CD4-positive, alpha-beta T cell (primary cell): ENCODE measurements at regions not wholly inside any gene's neighbourhood (a gene's known extent, or its start where the extent isn't known, plus 50 kb on each side); places are given as distances from the start of the nearest gene placed in this dataset.

Experiments
- ATAC-seq: fragments of 200-7000 bp; cut with Tn5 transposase; one replicate; pipeline ENCODE4 v1.10.0; 2022; ENCODE audit warnings: mild to moderate bottlenecking; ENCODE audit not compliant: poor library complexity
- CTCF ChIA-PET: fragments of 350-600 bp; sonication (Branson Sonifier 250); formaldehyde crosslinking; loops from one replicate; lab custom pipeline; 2021; ENCODE audit warnings: antibody characterized with exemption, inconsistent platforms; lab: Charles Lee
- POLR2A ChIA-PET: fragments of 350-600 bp; sonication (Branson Sonifier 250); formaldehyde crosslinking; loops from one replicate; lab custom pipeline; 2021; ENCODE audit warnings: antibody characterized with exemption, inconsistent platforms; lab: Charles Lee
- DNase-seq, 14 experiments: peaks; one replicate each; pipeline ENCODE4 v3.0.0-alpha.2; 2013 to 2020; ENCODE audit warnings: mixed read lengths in 2 of 14
- H3K27ac ChIP-seq, 2 donors: one replicate each; pipeline versions ENCODE4 v1.5.1 to v1.7.0; 2013; ENCODE audit warnings: low read length in 2 of 2, low read depth in 1 of 2, mild to moderate bottlenecking in 1 of 2
- H3K27me3 ChIP-seq, 2 experiments: 1 replicate in 1 of 2; 2 replicates in 1 of 2; pipeline versions ENCODE4 v1.6.1 to v1.7.0; 2013; ENCODE audit warnings: low read length in 2 of 2, control low read depth in 1 of 2, mild to moderate bottlenecking in 1 of 2, moderate library complexity in 1 of 2; ENCODE audit not compliant: insufficient read depth in 2 of 2, control insufficient read depth in 1 of 2
- H3K36me3 ChIP-seq: one replicate; pipeline ENCODE4 v1.6.1; 2013; ENCODE audit warnings: low read length, control low read depth; ENCODE audit not compliant: insufficient read depth
- H3K4me1 ChIP-seq: one replicate; pipeline ENCODE4 v1.6.1; 2013; ENCODE audit warnings: low read length, control low read depth; ENCODE audit not compliant: insufficient read depth
- H3K4me3 ChIP-seq: one replicate; pipeline ENCODE4 v1.5.1; 2013; ENCODE audit warnings: mild to moderate bottlenecking, low read length, moderate library complexity
- H3K9me3 ChIP-seq, 2 experiments: 1 replicate in 1 of 2; 2 replicates in 1 of 2; pipeline versions ENCODE4 v1.6.1 to v1.7.0; 2013; ENCODE audit warnings: low read length in 2 of 2, mild to moderate bottlenecking in 2 of 2, control low read depth in 1 of 2, moderate library complexity in 1 of 2; ENCODE audit not compliant: control insufficient read depth in 1 of 2, insufficient read depth in 1 of 2
- H3K27ac Mint-ChIP-seq: one replicate; pipeline ENCODE4 v1.8.0; 2020; ENCODE audit warnings: mixed read lengths
- H3K27me3 Mint-ChIP-seq: one replicate; pipeline ENCODE4 v1.8.0; 2021; ENCODE audit warnings: mixed read lengths
- H3K36me3 Mint-ChIP-seq: one replicate; pipeline ENCODE4 v1.8.0; 2021; ENCODE audit warnings: low read depth, mixed read lengths
- H3K4me1 Mint-ChIP-seq: one replicate; pipeline ENCODE4 v1.8.0; 2021; ENCODE audit warnings: low read depth, mixed read lengths
- H3K4me3 Mint-ChIP-seq: one replicate; pipeline ENCODE4 v1.8.0; 2020; ENCODE audit warnings: mild to moderate bottlenecking, mixed read lengths
- H3K9me3 Mint-ChIP-seq: one replicate; pipeline ENCODE4 v1.8.0; 2020; ENCODE audit warnings: mixed read lengths
- CTCF ChIP-seq: fragments of 200-600 bp; IDR thresholded peaks from one replicate; pipeline ENCODE4 v1.8.0; 2022; ENCODE audit warnings: antibody characterized with exemption, mild to moderate bottlenecking
- intact Hi-C, 2 experiments: fragments of 100-400 bp; cut with DNase I in 1 of 2; cut with micrococcal nuclease in 1 of 2; formaldehyde crosslinking; loops; one replicate each; pipeline versions ENCODE4 v1.15.1 to v1.9.0; 2023 to 2025; cut with DNase I, micrococcal nuclease

- Histone ChIP-seq H3K4me1 (no peaks in the 10 kb centered on the region), H3K9me3 (peaks cover 0 to 3% of the 10 kb centered on the region in 2 experiments), H3K4me3 (no peak overlapping the region), H3K27me3 (no peaks in the 10 kb centered on the region), H3K36me3 (no peaks in the 10 kb centered on the region), H3K27ac (no peak overlapping the region)
- Mint-ChIP-seq H3K36me3 (no peaks in the 10 kb centered on the region), H3K27me3 (no peaks in the 10 kb centered on the region), H3K4me1 (no peaks in the 10 kb centered on the region), H3K4me3 (no peak overlapping the region), H3K27ac (no peak overlapping the region), H3K9me3 (peaks cover 3% of the 10 kb centered on the region)
- intact Hi-C loops: no loop called here
- POLR2A ChIA-PET: no interaction called here
- CTCF ChIA-PET: no interaction called here
- no peak for ATAC-seq
- no peak for TF ChIP-seq CTCF
- no peak for DNase-seq
Observed at GRCh38 chr10:126732868-126733267, 62.4 kb upstream of the C10orf90 start.

- Mint-ChIP-seq H3K36me3 (no peaks in the 10 kb centered on the region), H3K4me1 (no peaks in the 10 kb centered on the region), H3K4me3 (no peak overlapping the region), H3K27me3 (no peaks in the 10 kb centered on the region), H3K9me3 (no peaks in the 10 kb centered on the region), H3K27ac (no peak overlapping the region)
- ATAC-seq: no peak
- Histone ChIP-seq H3K9me3 (peaks cover 0 to 3% of the 10 kb centered on the region in 2 experiments), H3K4me3 (no peak overlapping the region), H3K27me3 (no peaks in the 10 kb centered on the region), H3K36me3 (no peaks in the 10 kb centered on the region), H3K4me1 (no peaks in the 10 kb centered on the region), H3K27ac (no peak overlapping the region)
- intact Hi-C loops: no loop called here
- no peak for TF ChIP-seq CTCF
- no peak for DNase-seq
- ChIA-PET CTCF (no interaction called here), POLR2A (no interaction called here)
Observed at GRCh38 chr10:126734015-126734414, 63.5 kb upstream of the C10orf90 start.

GRCh38 chr10:126734967-126735366 is 64.5 kb upstream of the C10orf90 start:
- intact Hi-C loops: no loop called here
- no peak overlapping the region for H3K4me3 ChIP-seq
- no peaks in the 10 kb centered on the region for H3K9me3 Mint-ChIP-seq
- ChIA-PET POLR2A (no interaction called here), CTCF (no interaction called here)
- peaks cover 0 to 3% of the 10 kb centered on the region in 2 experiments for H3K9me3 ChIP-seq
- no peaks in the 10 kb centered on the region for H3K27me3 ChIP-seq
- no peaks in the 10 kb centered on the region for H3K4me1 ChIP-seq
- H3K27ac Mint-ChIP-seq: no peak overlapping the region
- H3K27ac ChIP-seq: no peak overlapping the region
- H3K27me3 Mint-ChIP-seq: no peaks in the 10 kb centered on the region
- H3K4me1 Mint-ChIP-seq: no peaks in the 10 kb centered on the region
- no peaks in the 10 kb centered on the region for H3K36me3 ChIP-seq
- DNase-seq (no peak), ATAC-seq (no peak)
- H3K36me3 Mint-ChIP-seq: no peaks in the 10 kb centered on the region
- H3K4me3 Mint-ChIP-seq: no peak overlapping the region
- no peak for TF ChIP-seq CTCF
